ENCODE measurements at regions not wholly inside any gene's neighbourhood (a gene's known extent, or its start where the extent isn't known, plus 50 kb on each side); places are given as distances from the start of the nearest gene placed in this dataset.
"Not testable (repeated sequence)": the region's sequence is repeated elsewhere in the genome, so short reads cannot be mapped to it uniquely, and the experiment has no call there.

- DNase-seq = no peak
These were observed 295.2 kb upstream of the CCDC179 start for GRCh38 chr11:23155503-23155902.

GRCh38 chr11:23164022-23164421, 303.7 kb upstream of the CCDC179 start:
- DNase-seq = no peak

- no peak for DNase-seq
These were observed 306.1 kb upstream of the CCDC179 start for GRCh38 chr11:23166376-23166775.

- DNase-seq = no peak
These were observed 319.3 kb upstream of the CCDC179 start for GRCh38 chr11:23179609-23180008.

- DNase-seq = no peak
These were observed 320.9 kb upstream of the CCDC179 start for GRCh38 chr11:23181022-23181807.

- DNase-seq = no peak
These were observed 332.0 kb upstream of the CCDC179 start for GRCh38 chr11:23192256-23192655.

- DNase-seq = no peak
These were observed 341.8 kb upstream of the CCDC179 start for GRCh38 chr11:23201936-23202522.

GRCh38 chr11:23202611-23203010, 342.3 kb upstream of the CCDC179 start:
- no peak for DNase-seq

GRCh38 chr11:23205156-23205871, 345.0 kb upstream of the CCDC179 start:
- no peak for DNase-seq

GRCh38 chr11:23206741-23207336, 346.6 kb upstream of the CCDC179 start:
- no peak for DNase-seq

- DNase-seq = no peak
These were observed 350.9 kb upstream of the CCDC179 start for GRCh38 chr11:23211221-23211620.

GRCh38 chr11:23212807-23213206, 352.5 kb upstream of the CCDC179 start:
- no peak for DNase-seq

- DNase-seq = no peak
These were observed 356.8 kb upstream of the CCDC179 start for GRCh38 chr11:23217072-23217471.

GRCh38 chr11:23220086-23220485, 359.8 kb upstream of the CCDC179 start:
- not testable (repeated sequence) for DNase-seq

GRCh38 chr11:23221366-23221765, 361.1 kb upstream of the CCDC179 start:
- DNase-seq = no peak

- DNase-seq = no peak
These were observed 366.2 kb upstream of the CCDC179 start for GRCh38 chr11:23226331-23227077.

- no peak for DNase-seq
These were observed 366.8 kb upstream of the CCDC179 start for GRCh38 chr11:23227078-23227445.

- no peak for DNase-seq
These were observed 372.4 kb upstream of the CCDC179 start for GRCh38 chr11:23232652-23233051.

GRCh38 chr11:23233075-23233474, 372.8 kb upstream of the CCDC179 start:
- no peak for DNase-seq

GRCh38 chr11:23236826-23237555, 376.7 kb upstream of the CCDC179 start:
- no peak for DNase-seq

GRCh38 chr11:23252426-23252825, 392.2 kb upstream of the CCDC179 start:
- no peak for DNase-seq

- no peak for DNase-seq
These were observed 396.8 kb upstream of the CCDC179 start for GRCh38 chr11:23257088-23257487.

Data from SW 1271 (cell line).